ENCODE measurements at regions not wholly inside any gene's neighbourhood (a gene's known extent, or its start where the extent isn't known, plus 50 kb on each side); places are given as distances from the start of the nearest gene placed in this dataset.
"Not testable (repeated sequence)": the region's sequence is repeated elsewhere in the genome, so short reads cannot be mapped to it uniquely, and the experiment has no call there.

DNA sequence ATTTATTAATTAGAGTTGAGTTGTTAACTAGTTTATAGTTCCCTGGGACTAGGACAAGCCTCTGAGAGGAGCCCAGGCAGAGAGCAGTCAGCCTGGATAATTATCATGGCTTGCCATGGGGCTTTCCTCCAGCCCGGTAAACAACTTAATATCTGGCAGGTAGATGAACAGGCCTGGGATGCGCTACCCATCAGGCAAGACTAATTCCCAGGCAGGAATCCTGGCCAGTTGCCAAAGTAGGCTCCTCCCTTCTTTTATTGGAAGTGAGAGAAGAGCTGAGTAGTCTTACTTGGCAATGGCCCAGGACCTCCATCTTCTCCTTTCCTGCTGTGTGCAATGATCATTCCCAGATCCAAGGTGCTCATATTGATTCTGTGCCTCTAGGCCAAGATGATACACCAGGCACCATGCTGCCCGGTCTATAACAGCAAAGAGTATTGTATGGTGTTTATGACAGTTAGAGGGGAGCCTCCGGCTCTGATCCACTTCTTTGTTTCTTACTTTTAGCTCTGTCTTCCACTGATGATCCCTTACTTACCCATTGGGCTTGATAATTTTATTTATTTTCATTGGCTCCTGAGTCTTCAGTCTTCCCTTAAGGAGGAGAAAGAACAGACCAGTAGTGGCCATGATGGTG is 408.7 kb downstream of the REEP3 start:
- no peak for DNase-seq

GRCh38 chr10:63930584-63930983 is 409.4 kb downstream of the REEP3 start:
- no peak for DNase-seq

- DNase-seq, result no peak
Observed at GRCh38 chr10:63935705-63936104, 414.5 kb downstream of the REEP3 start.

DNA sequence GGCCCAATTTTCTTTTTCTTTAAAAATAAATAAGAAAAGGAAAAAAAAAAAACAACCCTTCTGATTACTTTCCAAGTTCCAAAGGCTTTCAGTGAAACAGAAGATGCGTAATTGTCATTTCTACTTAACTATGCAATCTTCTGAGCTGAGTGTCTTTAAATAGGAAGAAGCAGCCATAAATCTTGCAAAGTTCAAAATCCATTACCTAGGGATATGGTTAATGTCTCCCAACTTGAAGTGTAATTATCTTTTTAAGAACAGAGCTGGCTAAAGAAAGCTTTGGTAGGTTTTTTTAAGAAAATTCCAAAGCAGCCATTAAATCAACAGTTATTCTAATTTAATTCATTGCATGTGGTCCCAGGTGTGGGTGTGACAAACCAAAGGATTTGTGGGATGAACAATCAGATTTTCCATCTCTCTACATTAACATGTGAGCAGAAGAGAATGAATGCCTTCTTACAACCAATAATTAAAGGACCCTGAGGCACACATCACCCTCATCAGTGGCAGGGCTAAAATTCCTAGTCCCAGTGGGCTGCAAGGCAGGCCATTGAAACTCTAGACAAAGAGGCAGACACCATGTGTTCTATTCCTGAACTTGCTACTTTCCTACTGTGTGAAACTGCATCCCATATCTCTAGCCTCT is 419.2 kb downstream of the REEP3 start:
- DNase-seq, result no peak

- DNase-seq, result no peak
Observed at GRCh38 chr10:63964406-63964805, 443.2 kb downstream of the REEP3 start.

- DNase-seq, result no peak
Observed at GRCh38 chr10:63965846-63966245, 444.6 kb downstream of the REEP3 start.

DNA sequence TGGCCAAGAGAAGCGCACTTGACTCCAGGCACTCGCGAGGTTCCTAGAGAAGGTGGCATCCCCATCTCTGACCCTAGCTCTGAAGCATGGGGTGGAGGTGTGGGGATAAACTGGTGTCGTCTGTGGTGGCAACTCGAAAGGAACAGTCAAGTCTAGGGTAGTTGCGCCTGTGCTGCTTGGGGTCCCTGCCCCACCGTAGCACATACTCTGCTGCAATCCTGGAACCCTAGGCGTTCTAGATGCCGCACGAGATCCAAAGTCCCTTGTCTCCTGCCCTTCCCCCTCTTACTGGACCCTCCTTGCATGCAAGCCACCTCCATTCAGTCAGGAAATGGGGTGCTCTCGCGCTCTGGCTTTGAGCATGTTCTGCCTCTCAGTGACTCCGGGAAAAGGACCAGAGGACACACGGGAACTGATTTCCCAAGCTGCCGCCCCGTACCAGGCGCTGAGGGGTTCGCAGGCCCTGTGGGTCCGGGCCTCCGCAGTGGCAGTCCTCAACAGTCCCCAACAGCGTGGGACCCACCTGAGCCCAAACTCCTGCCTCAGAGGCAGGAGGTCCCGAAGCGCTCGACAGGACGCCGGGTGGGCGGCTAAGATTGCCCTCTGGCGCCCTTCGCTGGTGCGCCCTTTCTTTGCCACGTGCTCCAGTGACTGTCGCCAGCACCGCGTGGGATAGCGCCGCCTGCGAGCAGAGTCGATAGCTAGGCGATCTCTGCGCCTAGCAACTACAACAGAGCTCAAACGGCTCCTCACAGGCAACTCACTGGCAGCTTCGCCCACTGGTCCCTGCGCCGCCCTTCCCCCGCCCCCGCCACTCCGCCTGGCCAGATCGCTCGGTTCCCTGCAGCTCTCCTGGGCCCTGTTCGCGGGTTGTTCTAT is 452.0 kb downstream of the REEP3 start:
- DNase-seq, result no peak

GRCh38 chr10:63976538-63976937 is 455.3 kb downstream of the REEP3 start:
- peak; percentile 6 for DNase-seq

DNA sequence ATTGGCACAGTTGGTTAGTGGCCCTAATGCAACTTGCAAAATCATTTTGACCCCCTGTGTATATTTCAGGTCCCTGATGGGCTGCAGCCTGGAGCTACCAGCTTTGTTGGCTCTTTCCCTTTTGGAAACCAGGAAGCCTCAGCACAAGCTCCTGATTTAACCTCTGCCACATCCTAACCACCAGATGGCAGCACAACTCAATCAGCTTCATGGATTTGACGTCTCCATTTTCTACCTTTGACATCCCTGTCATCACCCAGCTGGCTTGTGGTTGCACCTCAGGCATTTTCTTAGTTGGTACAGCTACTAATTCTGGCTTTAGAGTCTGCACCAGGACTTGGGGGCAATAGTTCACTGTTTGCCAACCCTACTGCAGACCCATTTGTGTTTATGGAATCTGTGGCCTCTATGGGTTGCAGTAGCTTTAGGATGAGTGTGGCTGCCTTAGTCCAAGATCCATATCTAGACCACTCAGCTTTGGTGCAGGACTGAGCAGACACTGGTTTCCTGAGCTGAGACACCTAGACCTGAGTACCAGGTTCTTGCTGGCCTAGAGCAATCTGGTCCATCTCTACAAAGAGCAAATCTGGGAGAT is 456.2 kb downstream of the REEP3 start:
- no peak for DNase-seq

DNA sequence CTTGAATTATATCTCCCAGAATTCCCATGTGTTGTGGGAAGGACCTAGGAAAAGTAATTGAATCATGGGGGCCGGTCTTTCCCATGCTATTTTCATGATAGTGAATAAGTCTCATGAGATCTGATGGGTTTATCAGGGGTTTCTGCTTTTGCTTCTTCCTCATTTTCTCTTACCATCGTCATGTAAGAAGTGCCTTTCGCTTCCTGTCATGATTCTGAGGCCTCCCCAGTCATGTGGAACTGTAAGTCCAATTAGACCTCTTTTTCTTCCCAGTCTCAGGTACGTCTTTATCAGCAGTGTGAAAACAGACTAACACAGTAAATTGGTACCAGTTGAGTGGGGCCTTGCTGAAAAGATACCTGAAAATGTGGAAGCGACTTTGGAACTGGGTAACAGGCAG is 459.7 kb downstream of the REEP3 start:
- not testable (repeated sequence) for DNase-seq

GRCh38 chr10:63984061-63984460 is 462.9 kb downstream of the REEP3 start:
- DNase-seq, result not testable (repeated sequence)

DNA sequence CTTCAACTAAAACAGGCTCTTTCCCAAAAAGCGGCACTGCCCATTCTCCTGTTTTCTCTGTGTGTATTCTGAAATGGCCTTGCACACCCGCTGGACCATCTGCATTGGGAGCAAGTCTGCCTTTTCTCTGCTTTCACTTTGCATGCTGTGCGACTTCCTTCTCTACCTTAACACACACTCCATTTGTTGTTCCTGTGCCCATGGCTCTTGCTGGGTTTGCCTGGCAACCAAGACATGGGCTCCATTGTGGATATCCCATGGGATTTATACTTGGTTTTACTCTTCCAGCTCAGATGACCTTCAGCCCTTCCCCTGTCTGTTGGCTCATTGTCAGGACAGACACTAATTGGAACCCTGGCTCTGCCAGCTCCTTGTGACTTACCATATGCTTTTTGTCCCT is 465.3 kb downstream of the REEP3 start:
- no peak for DNase-seq

DNA sequence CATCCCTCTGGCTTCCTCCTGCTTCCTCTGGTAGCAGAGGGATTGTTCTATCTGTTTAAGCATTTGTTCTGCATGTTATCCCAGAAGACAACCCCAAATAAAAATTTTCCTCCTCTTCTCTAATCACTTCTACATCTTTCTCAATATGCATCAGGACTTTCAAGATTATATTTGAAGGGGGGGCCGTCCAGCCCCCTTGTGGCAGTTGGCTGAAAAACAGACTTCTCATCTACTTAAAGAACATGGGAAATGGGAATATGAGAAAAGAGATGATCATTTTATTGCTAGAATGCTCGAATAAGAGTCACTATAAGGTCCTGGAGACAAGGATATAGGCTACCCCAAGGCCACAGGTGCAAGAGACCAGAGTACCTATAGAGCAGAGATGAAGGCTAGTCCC is 466.0 kb downstream of the REEP3 start:
- DNase-seq, result no peak

GRCh38 chr10:63994371-63994770 is 473.2 kb downstream of the REEP3 start:
- DNase-seq, result no peak

GRCh38 chr10:64007157-64007556 is 486.0 kb downstream of the REEP3 start:
- no peak for DNase-seq

DNA sequence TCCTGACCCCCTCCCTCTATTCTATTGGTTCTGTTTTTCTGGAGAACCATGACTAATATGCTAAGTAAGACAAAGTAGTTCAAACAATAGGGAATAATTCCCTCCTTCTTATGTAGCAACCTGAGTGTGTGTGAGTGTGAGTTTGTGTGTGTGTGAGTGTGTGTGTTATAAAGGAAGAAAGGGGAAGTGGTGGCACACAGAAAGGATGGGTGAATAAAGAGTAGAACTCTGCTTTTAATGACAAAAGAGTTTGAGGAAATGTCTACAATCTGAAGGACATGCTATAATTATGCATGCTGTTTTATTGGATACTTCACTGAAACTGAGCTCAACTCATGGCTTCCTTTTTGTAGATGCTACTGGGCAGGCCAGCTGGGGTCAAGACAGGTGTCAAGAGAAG is 489.5 kb downstream of the REEP3 start:
- DNase-seq, result no peak

- DNase-seq, result no peak
Observed at GRCh38 chr10:64011912-64012714, 490.9 kb downstream of the REEP3 start.

GRCh38 chr10:64014281-64014680 is 493.1 kb downstream of the REEP3 start:
- no peak for DNase-seq

GRCh38 chr10:64023926-64024470 is 502.8 kb downstream of the REEP3 start:
- DNase-seq, result no peak

- no peak for DNase-seq
Observed at GRCh38 chr10:64033711-64034110, 512.5 kb downstream of the REEP3 start.

GRCh38 chr10:64036321-64036930 is 515.2 kb downstream of the REEP3 start:
- DNase-seq, result no peak

Measured in CD4-positive, alpha-beta T cell treated with Interleukin-6 for 4 hours (primary cell).